ENCODE measurements at regions not wholly inside any gene's neighbourhood (a gene's known extent, or its start where the extent isn't known, plus 50 kb on each side); places are given as distances from the start of the nearest gene placed in this dataset.

DNA sequence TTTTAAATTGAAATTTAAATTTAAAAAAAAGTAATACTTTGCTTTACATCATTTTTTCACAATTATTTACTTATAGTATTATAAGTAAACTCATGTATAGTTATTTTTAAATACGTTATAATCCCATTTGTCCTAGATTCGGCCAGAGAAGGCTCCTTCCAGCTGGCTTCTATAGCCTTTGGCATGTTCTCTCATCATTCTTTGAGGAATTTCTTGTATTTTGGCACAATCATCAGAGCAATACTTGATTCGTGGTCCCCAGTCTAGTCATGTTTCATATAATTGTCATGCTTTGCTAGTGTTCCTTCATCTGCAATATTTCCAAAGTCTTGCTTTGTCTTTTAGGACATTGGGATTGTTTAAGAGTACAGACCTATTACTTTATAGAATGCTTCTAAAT lies 1037.9 kb upstream of the AGA start:
- TF ChIP-seq, protein P1, sequence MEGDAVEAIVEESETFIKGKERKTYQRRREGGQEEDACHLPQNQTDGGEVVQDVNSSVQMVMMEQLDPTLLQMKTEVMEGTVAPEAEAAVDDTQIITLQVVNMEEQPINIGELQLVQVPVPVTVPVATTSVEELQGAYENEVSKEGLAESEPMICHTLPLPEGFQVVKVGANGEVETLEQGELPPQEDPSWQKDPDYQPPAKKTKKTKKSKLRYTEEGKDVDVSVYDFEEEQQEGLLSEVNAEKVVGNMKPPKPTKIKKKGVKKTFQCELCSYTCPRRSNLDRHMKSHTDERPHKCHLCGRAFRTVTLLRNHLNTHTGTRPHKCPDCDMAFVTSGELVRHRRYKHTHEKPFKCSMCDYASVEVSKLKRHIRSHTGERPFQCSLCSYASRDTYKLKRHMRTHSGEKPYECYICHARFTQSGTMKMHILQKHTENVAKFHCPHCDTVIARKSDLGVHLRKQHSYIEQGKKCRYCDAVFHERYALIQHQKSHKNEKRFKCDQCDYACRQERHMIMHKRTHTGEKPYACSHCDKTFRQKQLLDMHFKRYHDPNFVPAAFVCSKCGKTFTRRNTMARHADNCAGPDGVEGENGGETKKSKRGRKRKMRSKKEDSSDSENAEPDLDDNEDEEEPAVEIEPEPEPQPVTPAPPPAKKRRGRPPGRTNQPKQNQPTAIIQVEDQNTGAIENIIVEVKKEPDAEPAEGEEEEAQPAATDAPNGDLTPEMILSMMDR (conservative IDR thresholded peaks at IDR 0.05): no peak
- no peak for TF ChIP-seq ZFX (IDR thresholded peaks at IDR 0.05)

Data from C4-2B (cell line).